GM19023 (cell line): ENCODE measurements at regions not wholly inside any gene's neighbourhood (a gene's known extent, or its start where the extent isn't known, plus 50 kb on each side); places are given as distances from the start of the nearest gene placed in this dataset.
"Not testable (repeated sequence)": the region's sequence is repeated elsewhere in the genome, so short reads cannot be mapped to it uniquely, and the experiment has no call there.

Experiments used
- ATAC-seq: cut with Tn5 transposase; IDR thresholded peaks from one replicate; pipeline ENCODE4 v1.9.1; 2021; ENCODE audit warnings: mild to moderate bottlenecking, moderate library complexity; ENCODE audit not compliant: unreplicated experiment

DNA sequence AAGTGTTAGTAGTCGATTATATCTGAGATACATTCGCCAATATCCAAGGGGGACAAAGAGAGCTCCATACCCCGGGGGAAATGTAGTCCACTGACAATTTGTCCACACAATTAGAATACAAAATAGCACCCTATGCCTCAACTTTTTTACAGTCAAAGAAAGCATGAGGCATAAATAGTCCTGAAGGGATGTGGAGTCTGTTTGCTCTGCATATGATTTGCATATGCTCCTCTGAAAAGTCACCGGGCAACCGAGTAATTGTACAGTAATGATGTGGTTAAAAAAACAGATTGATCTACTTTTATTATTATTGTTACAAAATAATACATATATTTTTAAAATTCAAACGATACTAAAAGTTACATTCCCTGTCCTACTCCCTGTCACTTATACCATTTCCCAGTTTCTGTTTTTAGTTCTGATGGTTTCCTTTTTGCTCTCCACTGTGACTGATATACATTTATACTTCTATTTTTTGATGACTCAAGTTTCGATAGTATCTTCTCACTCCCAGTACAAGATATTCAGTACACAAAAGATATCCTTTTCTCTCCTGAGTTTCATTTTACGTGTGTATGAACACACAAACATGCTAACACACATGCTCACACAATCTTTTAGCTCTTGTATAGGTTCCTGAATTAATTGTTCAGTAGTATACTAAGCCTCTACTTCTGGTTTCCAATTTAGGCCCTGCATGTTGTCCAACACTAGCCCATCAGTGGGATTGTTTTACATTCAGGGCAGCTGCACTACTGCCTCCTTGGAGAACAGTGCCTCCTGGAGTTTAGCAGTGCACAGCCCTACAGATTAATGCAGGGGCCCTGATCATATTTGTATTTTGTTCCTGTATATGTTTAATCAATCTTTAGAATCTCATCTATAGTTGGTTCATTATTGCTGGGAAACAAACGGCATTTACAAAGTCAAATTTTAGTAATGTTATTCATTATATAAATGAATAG is 130.9 kb downstream of the TES start:
- ATAC-seq: no peak

DNA sequence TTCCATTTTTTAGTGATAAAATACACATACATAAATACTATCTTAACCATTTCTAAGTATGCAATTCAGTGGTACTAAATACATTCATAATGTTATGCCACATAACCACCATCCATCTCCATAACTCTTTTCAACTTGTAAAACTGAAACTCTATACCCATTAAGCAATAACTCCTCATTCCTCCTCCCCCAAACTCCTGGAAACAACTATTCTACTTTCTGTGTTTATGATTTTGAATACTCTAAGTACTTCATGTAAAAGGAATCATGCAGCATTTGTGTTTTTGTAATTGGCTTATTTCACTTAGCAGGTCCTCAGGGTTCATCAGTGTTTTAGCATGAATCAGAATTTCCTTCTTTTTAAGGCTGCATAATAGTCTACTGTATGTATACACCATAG is 131.8 kb downstream of the TES start:
- ATAC-seq: no peak

- ATAC-seq: no peak
Measured at GRCh38 chr7:116347151-116347832, 137.0 kb downstream of the TES start.

- ATAC-seq: no peak
Measured at GRCh38 chr7:116348346-116348745, 138.0 kb downstream of the TES start.

DNA sequence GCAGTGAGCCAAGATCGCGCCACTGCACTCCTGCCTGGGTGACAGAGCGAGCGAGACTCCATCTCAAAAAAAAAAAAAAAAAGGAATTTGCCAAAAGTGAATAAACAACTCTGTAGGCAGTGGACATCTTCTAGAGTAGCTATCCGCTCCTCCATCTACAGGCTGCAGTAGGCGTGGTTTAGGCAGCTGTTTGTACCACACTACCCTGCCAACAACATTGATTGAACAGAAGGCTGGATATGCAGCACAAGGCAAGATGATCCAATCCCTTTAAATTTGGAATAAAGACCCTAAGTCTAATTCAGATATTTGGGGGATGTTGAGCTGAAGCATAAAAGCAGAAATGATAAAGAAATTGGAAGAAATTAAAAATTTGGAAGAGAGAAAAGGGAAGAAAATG is 141.6 kb downstream of the TES start:
- ATAC-seq: no peak

GRCh38 chr7:116353647-116354046 is 143.3 kb downstream of the TES start:
- ATAC-seq: no peak

- no peak for ATAC-seq
Measured at GRCh38 chr7:116354171-116354545, 143.8 kb downstream of the TES start.

DNA sequence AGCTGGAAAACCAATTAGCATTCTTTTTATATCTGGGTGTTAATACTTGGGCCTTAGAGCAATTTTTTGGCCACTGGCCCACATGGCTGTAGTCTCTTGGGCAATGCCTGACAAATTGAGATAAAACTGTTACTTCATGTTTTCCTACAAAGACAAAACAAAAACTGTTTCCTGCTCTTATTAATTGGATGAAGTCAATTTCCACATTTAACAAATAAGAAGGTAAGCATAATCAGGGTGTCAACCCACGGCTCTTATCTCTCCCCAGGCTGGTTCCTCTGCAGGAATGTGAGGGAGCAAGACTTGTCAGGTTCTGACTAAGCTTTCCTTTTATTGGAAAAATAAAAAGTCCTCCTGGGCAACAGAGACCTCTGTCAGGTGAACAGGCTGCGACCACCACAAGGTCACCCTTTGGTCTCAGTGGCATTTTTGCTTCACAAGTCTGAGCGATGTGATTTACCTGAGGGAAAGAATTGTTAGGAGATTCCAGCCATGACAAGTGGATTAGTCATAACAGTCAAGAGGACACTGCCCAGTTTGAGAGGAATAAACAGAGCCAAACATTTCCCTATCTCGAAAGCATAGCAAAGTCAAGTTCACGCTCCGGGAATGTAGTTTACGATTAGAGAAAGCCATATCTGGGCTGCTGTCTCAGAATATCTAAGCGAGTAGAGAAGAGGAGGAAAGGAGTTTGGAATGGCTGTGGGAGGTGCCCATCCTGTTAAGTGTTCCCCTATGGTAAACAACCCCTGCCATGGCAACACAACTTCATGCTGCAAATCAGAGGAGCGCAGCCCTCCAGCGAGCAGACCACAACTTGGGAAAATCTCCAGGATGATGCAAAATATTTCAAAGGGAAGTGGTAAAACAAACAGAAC is 144.4 kb downstream of the TES start:
- no peak for ATAC-seq

DNA sequence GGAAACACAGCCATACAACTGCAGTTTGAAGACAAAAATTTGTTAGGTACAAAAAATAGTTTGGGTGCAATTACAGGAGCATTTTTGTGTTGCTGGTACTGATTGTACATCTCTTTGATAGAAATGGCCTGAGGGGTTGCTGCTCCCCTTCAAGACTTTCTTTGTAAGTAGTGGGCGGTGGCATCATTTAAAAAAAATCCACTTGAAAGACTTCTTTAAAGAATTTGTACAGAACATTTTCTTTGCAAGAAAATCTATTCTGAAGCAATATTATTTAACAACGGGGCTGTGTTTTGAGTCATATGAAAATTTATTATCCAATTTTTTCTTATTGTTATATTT is 144.1 kb upstream of the CAV2 start:
- no peak for ATAC-seq

- no peak for ATAC-seq
Measured at GRCh38 chr7:116356333-116356965, 143.1 kb upstream of the CAV2 start.

DNA sequence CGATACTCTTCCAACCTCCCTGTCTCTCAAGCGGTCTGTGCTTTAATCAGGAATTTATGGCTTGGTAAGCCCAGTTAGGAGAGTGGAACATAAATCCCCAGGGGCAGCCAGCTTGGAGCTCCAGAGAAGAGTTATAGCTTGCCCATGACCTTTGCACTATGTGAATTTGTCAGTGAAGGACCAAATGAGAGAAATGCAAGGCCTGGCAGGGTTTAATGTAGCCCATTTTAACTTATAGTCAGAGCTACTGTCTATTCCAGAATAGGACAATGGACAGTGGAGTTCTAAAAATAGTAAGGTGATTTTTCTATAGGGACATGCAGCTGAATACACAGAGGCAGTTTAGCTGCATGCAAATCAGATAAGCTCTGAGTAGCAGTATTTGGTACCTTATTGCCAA is 142.6 kb upstream of the CAV2 start:
- no peak for ATAC-seq

DNA sequence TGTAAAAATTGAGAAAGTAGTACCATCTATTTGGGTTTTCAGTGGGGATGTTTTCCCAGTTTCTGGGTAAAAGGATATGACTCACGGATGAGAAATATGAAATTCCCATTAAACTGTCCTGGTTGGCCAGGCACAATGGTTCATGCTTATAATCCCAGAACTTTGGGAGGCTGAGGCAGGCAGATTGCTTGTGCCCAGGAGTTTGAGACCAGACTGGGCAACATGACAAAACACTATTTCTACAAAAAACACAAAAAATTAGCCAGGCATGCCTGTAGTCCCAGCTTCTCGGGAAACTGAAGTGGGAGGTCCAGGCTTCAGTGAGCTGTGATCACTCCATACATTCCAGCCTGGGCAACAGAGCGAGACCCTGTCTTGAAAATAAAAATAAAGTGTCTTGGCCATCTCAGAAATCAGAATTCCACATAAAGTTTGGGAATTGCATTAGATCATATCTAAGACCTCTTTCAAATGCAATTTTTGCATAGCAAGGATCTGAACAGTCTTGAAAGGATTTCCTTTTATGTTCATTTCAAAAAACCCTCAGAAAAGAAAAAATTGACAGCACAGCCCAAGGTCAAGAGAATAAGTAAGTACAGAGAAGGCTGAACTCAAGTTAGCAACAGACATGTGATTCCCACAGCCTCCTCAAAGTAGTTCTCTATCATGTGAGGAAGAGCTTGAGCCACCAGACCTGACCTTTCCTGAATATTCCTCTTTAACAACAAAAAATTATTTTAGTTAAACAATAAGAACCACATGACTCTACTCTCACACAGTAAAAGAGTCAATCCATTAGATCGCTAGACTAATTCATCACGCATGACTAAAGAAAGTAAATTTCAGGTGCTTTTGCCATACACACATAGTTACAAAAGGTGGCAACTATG is 141.5 kb upstream of the CAV2 start:
- no peak for ATAC-seq

DNA sequence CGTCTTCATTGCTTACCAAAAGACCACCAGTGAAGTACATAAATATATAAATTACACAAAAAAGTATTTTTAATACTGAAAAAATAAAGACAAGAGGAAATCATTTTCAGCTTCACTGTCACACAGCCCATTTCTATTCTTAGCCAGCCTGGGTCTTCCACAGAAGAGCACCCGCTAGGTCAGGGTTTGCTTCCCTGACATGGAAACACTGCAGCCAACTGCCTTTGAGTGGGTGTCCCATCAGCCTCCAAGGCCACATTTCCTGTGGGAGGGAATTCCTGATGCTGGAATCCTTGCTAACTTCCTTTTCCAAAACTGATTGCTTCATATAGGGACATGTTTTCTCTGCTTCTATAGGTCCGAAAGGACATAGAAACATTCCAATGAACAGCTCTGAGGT is 137.8 kb upstream of the CAV2 start:
- ATAC-seq: no peak

DNA sequence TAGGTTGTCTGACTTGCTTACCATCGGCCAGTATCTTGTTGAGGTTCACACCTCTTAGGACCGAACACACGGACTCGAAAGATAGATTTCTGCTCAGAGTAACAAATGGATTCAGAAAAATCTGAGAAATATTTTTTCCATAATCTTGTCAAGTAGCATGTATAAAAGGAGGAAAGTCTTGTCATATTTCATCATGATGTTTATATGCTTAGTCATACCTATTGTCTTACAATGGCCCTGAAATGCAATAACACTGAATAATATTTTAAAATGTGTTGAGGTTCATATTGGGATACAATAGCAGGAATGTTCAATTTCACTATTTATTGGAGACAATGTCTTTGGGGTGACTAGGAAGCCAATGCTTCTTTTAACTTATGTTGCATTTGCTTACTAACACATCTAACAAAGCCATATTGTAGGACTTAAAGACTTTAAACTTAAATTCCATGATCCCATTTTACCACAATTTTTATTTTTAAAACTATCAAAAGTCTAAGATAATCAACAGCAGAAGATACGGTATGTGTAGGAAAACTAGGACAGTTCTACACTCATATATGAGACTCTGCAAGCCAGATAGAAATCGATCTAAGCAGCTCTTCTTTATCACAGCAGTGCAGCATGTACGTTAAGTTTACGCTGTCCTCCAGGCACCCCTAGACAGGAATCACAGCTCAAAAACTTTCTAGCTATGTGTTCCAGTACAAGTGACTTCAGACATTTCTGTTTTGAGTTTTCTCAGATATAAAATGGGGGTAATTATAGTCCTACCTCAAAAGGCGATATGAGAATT is 135.7 kb upstream of the CAV2 start:
- no peak for ATAC-seq

- no peak for ATAC-seq
Measured at GRCh38 chr7:116364469-116364868, 135.1 kb upstream of the CAV2 start.

DNA sequence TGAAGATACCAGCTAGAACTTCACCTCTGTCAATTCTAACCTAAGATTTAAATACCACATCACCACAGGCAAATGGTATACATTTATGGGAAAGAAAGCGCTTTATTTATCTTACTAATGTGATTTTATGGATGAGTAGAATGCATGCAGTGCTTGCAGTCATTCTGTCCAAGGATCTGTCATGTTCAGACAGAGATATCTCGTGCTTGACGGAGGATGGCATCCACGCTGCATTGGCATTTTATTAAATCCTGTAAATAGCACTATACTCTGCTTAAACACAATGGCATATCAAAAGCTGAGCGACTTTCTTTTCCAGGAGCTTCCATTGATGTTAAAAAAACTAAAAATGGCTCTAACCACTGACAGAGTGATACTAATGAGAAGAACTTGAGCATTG is 133.7 kb upstream of the CAV2 start:
- no peak for ATAC-seq

GRCh38 chr7:116367171-116367813 is 132.2 kb upstream of the CAV2 start:
- ATAC-seq: no peak

GRCh38 chr7:116368965-116369364 is 130.6 kb upstream of the CAV2 start:
- no peak for ATAC-seq

- ATAC-seq: not testable (repeated sequence)
Measured at GRCh38 chr7:116371536-116371935, 128.0 kb upstream of the CAV2 start.
